ENCODE measurements at regions not wholly inside any gene's neighbourhood (a gene's known extent, or its start where the extent isn't known, plus 50 kb on each side); places are given as distances from the start of the nearest gene placed in this dataset.

GRCh38 chr4:134735901-134736300 is 534.3 kb upstream of the PABPC4L start:
- TF ChIP-seq EP300 (IDR thresholded peaks at IDR 0.05) (no peak), CTCF (IDR thresholded peaks at IDR 0.05) (no peak)

All from gastroesophageal sphincter (tissue), 3 donors.